ENCODE measurements at regions not wholly inside any gene's neighbourhood (a gene's known extent, or its start where the extent isn't known, plus 50 kb on each side); places are given as distances from the start of the nearest gene placed in this dataset.
A peak's percentile ranks its signal among the peaks of the same experiment; 100 is the strongest.

- ChIA-PET POLR2A (no interaction called here), CTCF (no interaction called here)
- Histone ChIP-seq H3K27ac (ENCODE audit: extremely low read depth, low read depth, low read length) (no peak overlapping the region), H3K36me3 (ENCODE audit: control insufficient read depth in 2 of 2, insufficient read depth in 1 of 2, low read length in 2 of 2) (no peaks in the 10 kb centered on the region), H3K9me3 (ENCODE audit: control insufficient read depth, insufficient read depth, low read depth, low read length) (no peaks in the 10 kb centered on the region), H3K4me3 (ENCODE audit: low read depth, low read length) (no peak overlapping the region), H3K4me1 (ENCODE audit: control insufficient read depth, insufficient read depth, low read length) (no peaks in the 10 kb centered on the region)
- TF ChIP-seq ZNF747 (tag by site-specific recombination; IDR thresholded peaks at IDR 0.05) = no peak
- TF ChIP-seq ZNF146 (tag by site-specific recombination; IDR thresholded peaks at IDR 0.05) = peak; percentile 70
- no peak for TF ChIP-seq ZNF624 (tag by site-specific recombination; IDR thresholded peaks at IDR 0.05)
Observed at GRCh38 chr3:194067949-194068362, 68.0 kb upstream of the HES1 start.

GRCh38 chr3:194069421-194070219 is 66.3 kb upstream of the HES1 start:
- Histone ChIP-seq H3K36me3 (ENCODE audit: control insufficient read depth in 2 of 2, insufficient read depth in 1 of 2, low read length in 2 of 2) (no peaks in the 10 kb centered on the region), H3K4me1 (ENCODE audit: control insufficient read depth, insufficient read depth, low read length) (no peaks in the 10 kb centered on the region), H3K27ac (ENCODE audit: extremely low read depth, low read depth, low read length) (no peak overlapping the region), H3K9me3 (ENCODE audit: control insufficient read depth, insufficient read depth, low read depth, low read length) (no peaks in the 10 kb centered on the region), H3K4me3 (ENCODE audit: low read depth, low read length) (no peak overlapping the region)
- ChIA-PET POLR2A (interaction anchor here (1.8 to 2.1 kb wide), 2 partner anchors 66 to 70 kb away, joined by 13 to 14 read pairs; partner anchors contain the start of gene HES1), CTCF (interaction anchor here (1.2 kb wide), 1 partner anchor 281 kb away, joined by 3 read pairs; no protein-coding TSS in a partner anchor)
- TF ChIP-seq ZNF513 (tag by site-specific recombination; IDR thresholded peaks at IDR 0.05) (no peak), TRIM28 (IDR thresholded peaks at IDR 0.05; ENCODE audit: borderline replicate concordance, low read length) (peak; percentile 58; the same call in 1 of the 2 replicates)

GRCh38 chr3:194070220-194070633 is 65.7 kb upstream of the HES1 start:
- ChIA-PET CTCF (interaction anchor here (0.6 kb wide), 1 partner anchor 49 kb away, joined by 3 read pairs; no protein-coding TSS in a partner anchor), POLR2A (interaction anchor here (1.3 to 2.1 kb wide), 5 partner anchors 19 to 70 kb away, joined by 4 to 14 read pairs (median 10); partner anchors contain the start of gene HES1)
- Histone ChIP-seq H3K4me3 (ENCODE audit: low read depth, low read length) (no peak overlapping the region), H3K36me3 (ENCODE audit: control insufficient read depth in 2 of 2, insufficient read depth in 1 of 2, low read length in 2 of 2) (no peaks in the 10 kb centered on the region), H3K27ac (ENCODE audit: extremely low read depth, low read depth, low read length) (peak overlapping the region; percentile 85), H3K4me1 (ENCODE audit: control insufficient read depth, insufficient read depth, low read length) (no peaks in the 10 kb centered on the region), H3K9me3 (ENCODE audit: control insufficient read depth, insufficient read depth, low read depth, low read length) (no peaks in the 10 kb centered on the region)
- no peak for TF ChIP-seq ZFP3 (tag by site-specific recombination; IDR thresholded peaks at IDR 0.05; ENCODE audit: low read depth)
- TF ChIP-seq ZNF341 (tag by site-specific recombination; IDR thresholded peaks at IDR 0.05; ENCODE audit: low read depth) = 0 out of 2 replicates have a peak, but pooled peaks have one; percentile 12

- CTCF ChIA-PET = interaction anchor here (0.6 to 1.2 kb wide), 5 partner anchors 28 to 289 kb away, joined by 3 to 4 read pairs (median 3); partner anchors contain the start of gene HES1
- H3K27ac ChIP-seq (ENCODE audit: extremely low read depth, low read depth, low read length) = peak overlapping the region; percentile 85
- peak overlapping the region; percentile 34 for H3K4me3 ChIP-seq (ENCODE audit: low read depth, low read length)
- no peak for TF ChIP-seq ZNF221 (tag by site-specific recombination; IDR thresholded peaks at IDR 0.05; ENCODE audit: borderline replicate concordance)
- TF ChIP-seq ZNF777 (tag by site-specific recombination; IDR thresholded peaks at IDR 0.05; ENCODE audit: borderline replicate concordance) = no peak
- peak; percentile 92 for TF ChIP-seq ZBTB8A (tag by site-specific recombination; IDR thresholded peaks at IDR 0.05)
- TF ChIP-seq HIC1 (tag by site-specific recombination; IDR thresholded peaks at IDR 0.05) = peak; percentile 58; the same call in 1 of the 2 replicates
- peak; percentile 68; the same call in 1 of the 2 replicates for TF ChIP-seq ZFP69B (tag by site-specific recombination; IDR thresholded peaks at IDR 0.05)
- no peak for TF ChIP-seq ZSCAN4 (tag by site-specific recombination; IDR thresholded peaks at IDR 0.05)
- TF ChIP-seq OSR2 (tag by site-specific recombination; IDR thresholded peaks at IDR 0.05) = peak; percentile 71
- peak; percentile 62 for TF ChIP-seq PATZ1 (tag by site-specific recombination; IDR thresholded peaks at IDR 0.05)
Observed at GRCh38 chr3:194070634-194071409, 65.1 kb upstream of the HES1 start.

More at GRCh38 chr3:194070634-194071409, 65.1 kb upstream of the HES1 start:
- Histone ChIP-seq H3K4me1 (ENCODE audit: control insufficient read depth, insufficient read depth, low read length) (no peaks in the 10 kb centered on the region), H3K9me3 (ENCODE audit: control insufficient read depth, insufficient read depth, low read depth, low read length) (no peaks in the 10 kb centered on the region), H3K36me3 (ENCODE audit: control insufficient read depth in 2 of 2, insufficient read depth in 1 of 2, low read length in 2 of 2) (no peaks in the 10 kb centered on the region)
- POLR2A ChIA-PET = interaction anchor here (1.0 to 2.1 kb wide), 6 partner anchors 12 to 69 kb away, joined by 3 to 14 read pairs (median 8); partner anchors contain the start of gene HES1

Measured in HEK293 (cell line).